NCI-H345 treated with DMSO at 0.1 percent for 48 hours (cell line): ENCODE measurements at regions not wholly inside any gene's neighbourhood (a gene's known extent, or its start where the extent isn't known, plus 50 kb on each side); places are given as distances from the start of the nearest gene placed in this dataset.

Experiments used
- DNase-seq: peaks from one replicate; lab custom pipeline; 2025; ENCODE audit not compliant: unreplicated experiment; lab: John Stamatoyannopoulos, UW

DNA sequence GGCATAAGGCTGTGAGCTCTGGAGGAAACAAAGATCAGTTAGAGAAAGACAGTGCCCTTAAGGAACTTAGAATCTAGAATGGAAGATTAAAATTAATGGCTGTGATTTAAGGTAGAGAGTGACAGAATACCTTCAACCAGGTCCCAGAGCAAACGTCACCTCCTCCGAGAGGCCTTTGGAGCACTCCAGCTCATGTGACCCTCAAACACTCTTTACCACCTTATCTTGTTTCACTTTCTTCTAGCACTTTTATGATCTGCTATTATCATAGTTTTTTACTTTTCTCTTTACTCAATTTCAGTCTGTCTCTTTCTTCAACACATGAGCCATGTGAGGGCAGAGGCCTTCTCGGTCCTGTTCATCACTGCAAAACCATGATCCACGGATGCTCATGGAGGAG is 187.0 kb downstream of the SMIM20 start:
- no peak for DNase-seq

DNA sequence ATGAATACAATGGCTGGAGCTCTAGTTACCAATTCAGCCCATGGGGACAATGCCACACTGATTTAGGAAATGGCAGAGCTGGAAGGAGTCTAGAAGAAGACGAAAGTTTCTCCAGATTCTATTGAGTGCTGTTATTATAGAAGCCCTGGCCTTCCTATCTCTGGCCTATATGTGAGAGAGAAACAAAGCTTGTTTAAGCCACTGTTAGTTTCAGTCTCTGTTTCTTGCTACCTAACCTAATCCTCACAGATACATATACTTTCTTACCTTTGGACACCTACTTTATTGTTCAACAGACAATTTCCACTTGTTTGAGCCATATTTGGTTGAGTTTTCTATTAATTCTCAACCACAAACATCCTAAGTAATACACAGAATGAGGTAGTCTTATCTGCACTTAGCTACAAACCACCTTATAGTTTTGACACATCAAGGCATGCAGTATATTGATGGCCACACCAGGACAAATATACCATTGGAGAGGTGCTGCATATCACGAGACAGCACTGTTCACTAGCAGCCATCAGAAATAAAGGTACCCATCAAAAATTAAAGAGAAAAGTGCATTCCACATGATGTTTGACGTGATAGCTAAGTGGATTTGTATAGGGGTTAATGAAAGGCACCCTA is 190.2 kb downstream of the SMIM20 start:
- no peak for DNase-seq

DNA sequence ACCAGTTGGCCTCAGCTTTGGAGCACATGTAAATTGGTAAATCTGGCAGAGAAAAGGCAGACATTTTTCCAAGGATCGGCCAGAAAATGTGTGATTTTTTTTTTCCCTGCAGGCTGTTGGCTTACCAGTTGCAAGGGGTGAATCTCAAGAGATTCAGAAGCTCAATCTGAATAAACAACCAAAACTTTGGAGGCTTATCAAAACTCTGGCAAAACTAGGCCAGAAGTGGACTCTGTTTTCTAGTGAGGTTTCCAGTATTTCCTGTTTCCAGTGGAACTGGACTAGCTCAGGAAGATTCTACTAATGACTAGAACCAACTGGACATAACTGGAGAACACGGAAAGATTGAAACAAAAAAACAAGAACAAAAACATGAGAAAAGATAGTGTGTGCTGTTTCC is 191.3 kb downstream of the SMIM20 start:
- DNase-seq: no peak

DNA sequence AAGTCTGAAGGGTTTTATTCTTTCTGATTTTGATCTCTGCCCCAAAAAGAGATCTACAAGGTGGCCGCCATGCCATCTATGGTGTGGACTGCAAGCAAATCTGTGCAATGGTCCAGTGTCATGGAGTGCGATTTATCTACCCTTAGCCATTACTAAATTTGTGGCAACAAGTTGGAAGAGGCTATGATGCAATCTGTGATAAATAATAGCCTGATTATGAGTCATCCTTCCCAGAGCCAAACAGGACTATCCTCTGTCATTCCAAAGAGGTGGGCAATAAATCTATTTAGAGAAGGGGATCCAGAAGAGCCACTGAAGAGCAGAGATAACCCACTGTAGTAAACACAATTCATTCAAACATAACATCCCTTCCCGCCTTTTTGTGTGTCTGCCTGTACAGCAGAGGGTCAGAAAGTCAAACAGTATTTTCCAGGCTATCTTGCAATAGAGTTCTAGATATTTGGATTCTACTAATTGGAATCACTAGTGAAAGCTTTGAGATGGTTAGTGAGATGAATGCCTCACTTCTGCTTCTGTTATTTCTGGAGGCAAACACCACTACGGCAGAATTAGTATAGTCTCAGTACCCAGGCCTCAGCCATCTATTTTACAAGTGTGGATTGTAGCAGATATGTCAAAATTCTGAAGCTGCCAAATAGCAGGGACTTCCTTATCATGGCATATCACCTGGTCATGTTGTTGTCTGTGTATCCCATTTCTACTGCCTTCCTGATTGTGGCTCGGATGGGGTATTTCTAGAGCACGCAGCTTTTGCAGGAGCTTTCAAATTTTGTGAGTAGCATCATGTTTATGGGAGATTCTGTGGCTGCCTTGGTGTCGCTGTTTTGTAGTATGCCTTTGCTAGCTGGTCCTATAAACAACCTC is 192.0 kb downstream of the SMIM20 start:
- no peak for DNase-seq

DNA sequence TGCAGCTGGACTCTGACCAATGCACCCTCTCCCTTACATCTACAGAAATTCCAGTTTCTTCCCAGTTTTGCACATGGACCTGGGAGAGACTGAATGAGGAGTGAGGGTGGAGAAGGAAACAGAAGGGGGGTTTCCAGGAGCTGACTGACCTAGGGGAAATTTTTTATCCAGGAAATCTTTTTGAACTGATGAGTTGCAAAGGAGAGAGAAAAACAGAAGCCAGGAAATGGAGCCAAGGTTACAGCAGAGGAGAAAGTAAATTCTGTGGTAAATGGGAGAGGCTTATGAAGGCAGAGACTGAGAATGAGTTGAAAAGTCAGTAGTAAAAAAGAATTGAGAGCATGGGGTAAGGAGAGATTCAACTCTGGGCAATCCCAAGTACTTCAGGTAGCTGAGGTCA is 192.8 kb downstream of the SMIM20 start:
- DNase-seq: no peak

DNA sequence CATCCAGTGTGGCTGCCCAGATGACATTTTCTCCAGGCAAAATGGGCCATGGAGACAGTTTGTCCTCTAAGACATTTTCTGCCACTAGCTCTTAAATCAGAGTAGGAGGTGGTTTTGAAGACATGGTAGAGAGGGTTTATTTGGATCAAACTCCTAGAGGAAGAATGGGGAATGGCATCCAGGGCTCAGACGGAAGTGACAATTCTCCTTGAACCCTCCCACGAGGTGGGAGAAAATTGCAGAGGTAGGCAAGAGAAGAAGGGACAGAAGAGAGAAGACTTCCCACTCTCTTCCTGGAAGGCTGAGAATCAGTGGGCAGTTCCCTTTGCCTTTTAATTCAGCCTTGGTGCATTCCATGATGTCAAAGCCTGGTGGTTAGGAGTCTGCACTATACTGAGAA is 194.0 kb downstream of the SMIM20 start:
- DNase-seq: no peak

DNA sequence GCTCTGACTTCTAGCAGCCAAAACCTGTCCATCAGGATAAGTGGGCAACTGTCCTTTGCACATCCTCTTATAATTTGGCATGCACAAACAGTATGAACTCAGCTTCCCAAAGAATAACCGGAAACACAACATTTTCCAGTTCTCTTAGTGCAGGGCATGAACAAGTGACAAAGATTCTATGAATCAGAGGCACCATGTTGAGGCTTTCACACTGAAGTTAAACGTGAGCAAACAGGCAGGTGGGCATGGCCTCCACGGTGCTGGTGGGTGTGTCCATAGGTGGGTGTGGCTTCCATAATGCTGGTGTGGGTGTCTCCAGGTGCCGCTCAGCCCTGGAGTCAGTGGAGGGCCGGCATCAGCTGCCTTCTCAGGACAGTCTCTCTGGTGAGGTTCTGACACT is 196.5 kb downstream of the SMIM20 start:
- DNase-seq: no peak

DNA sequence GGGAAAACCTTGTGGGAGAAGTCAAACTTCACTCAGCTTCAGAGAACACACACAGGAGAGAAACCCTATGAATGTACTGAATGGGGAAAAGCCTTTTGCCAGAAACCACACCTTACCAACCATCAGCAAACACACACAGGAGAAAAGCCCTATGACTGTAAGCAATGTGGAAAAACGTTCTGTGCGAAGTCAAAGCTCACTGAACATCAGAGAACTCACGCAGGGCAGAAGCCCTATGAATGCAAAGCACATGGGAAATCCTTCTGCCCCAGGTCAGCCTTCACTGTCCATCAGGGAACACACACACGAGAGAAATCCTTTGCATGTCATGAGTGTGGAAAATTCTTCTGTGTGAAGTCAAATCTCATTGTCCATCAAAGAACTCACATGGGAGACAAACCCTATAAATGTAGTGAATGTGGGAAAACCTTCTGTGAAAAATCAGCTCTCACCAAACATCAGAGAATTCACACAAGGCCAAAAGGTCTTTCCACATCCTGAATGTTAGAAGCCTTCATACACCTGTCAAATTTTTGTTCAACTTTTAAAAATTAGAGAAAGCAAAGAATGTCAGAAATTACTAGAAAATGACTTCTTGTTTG is 199.4 kb downstream of the SMIM20 start:
- DNase-seq: no peak

DNA sequence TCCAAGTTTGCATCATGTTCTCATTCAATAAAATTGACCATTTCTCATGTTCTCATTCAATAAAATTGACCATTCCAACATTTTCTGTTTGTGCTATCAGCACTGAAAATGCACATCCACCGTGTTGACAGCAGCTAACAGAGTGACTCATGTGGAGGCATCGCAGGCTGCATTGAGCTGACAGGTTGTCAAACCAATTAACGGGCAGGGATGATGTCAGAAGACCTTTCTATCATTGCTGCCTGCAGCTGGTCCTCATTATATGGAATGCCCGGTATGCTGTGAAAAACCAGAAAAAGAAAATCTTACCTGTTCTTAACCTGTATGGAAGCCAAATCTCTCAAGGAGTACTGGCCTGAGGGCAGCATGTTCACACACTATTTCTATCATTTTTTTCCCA is 202.0 kb downstream of the SMIM20 start:
- no peak for DNase-seq

DNA sequence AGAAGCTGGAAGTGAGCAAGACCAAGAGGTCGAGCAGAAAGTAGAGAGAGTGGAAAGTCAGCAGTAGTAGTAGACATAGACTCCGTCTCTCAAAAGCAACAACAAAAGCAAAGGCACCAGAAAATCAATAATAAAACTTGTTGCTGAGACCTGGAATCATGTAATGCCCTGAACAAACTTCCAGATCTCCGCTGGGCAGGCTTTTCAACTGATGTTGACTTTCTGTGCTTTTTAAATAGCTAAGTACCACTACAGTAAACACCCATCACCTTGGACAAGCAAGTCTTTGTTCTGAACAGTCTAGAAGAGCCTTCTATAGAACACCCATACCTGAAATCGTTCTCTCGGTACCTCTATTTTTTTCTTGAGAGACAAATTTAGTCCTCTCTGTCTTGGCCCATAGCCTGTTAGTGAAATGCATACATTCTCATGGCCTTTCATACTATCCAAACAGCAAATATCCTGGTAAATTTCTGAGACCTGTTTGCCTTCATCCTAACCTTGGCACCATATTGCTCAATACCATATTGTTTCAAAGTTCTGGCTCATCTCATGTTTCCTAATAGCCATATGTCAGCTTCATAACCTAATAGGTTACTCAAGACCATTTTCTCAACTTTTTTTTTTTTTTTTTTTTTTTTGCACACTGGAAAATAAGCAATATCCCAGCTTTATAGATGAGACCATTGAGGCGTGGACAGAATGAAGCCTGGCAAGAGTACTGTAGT is 200.6 kb upstream of the RBPJ start:
- peak; percentile 13 for DNase-seq

DNA sequence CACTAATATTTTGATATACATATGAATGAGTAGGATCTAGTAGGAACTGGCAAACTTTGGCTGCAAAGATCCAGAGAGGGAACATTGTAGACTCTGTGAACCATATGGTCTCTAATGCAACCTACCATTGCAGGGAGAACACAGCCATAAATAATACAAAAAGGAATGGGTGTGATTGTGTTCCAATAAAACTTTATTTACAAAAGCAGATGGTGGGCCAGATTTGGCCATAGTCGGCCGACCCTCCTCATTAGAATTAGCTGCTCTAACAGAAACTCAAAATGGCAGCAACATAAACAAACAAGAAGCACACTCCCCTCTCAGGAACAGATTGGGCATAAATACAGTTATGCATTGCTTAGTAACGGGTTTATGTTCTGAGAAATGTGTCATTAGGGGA is 198.1 kb upstream of the RBPJ start:
- no peak for DNase-seq

DNA sequence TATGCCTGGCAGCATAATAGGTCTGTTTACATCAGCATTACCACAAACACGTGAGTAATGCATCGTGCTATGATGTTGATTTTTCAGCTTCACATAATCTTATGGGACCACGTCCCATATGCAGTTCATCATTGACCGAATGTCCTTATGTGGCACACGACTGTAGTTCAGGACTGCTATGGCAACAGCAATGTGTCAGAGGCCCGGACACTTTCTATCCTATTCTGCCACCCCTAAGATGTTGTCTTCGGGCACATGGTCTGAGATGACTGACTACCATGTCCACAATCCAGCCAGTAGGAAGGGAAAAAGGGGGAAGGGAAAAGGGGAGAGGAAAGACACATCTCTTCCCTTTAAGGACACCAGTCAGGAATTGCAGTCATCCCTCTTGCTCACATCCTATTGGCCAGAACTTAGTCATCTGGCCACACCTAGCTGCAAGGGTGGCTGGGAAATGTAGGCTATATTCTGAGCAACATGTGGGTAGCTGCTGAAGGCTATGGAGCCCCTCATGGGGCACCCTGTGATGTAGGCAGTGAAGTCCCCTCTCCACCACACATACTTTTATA is 196.0 kb upstream of the RBPJ start:
- no peak for DNase-seq

DNA sequence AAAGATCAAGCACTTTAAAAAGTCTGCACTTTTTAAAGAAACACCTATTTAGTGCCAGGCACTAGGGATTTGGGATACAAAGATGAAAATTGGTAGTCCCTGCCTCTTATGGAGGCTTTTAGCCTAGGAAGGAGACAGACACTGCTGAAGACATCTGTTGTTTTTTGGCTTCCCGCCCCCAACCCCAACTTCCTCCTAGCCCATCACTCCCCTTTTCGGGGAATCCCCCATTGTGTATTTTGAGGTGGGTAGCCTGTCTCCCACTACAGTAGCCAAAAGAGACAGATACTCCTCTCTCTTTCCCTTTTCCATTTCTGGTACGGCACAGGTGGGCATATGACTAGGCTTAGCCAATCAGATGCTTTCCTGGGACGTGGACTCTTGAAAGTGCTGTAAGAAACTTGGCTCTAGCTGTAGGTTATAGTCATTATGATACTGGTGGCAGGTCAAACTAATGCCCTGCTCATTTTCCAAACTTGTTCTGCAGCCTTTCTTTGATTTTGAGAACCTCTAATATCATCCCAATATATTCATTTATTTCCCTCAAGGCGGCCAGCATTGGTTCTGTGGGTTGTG is 194.6 kb upstream of the RBPJ start:
- DNase-seq: no peak

DNA sequence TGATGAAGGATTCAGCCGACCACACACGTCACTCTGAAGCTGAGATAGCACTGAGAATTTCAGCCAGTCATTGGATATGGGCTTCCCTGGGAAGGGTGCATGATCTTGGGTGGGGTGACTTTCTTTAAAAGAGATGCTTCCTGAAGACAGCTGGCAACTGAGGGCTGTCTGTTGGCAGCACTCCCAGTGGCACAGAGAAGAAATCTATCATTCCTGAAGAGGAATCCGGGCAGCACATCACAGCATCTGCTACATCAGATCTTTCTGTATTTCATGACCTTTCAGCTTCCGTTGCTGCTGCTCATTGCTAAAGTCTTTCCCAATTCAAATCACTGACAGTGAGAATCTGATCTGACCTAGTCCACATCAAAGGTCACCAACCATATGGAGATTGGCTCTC is 193.8 kb upstream of the RBPJ start:
- no peak for DNase-seq

DNA sequence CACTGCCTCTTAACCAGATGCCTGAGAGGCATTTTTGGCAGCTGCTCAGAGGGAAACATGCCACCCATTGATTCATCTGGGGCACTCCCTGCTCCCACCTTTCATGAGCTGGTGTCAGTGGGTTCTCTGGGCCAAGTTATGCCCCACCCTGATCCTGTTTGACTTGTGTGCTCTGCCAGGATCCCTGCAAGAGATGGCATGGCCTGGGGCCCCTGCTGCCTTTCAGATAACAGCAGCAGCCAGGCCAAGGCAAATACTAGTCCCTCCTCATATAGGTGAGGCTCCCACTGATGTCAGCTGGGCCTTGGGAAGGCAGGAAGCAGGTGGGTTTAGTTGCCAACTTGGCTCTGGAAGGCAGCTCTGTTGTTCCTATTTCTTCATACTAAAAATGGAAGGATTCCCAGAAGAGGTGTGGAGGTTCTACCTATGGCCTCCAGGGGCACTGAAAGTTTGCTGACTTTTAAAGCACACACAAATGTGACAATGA is 192.9 kb upstream of the RBPJ start:
- DNase-seq: no peak

DNA sequence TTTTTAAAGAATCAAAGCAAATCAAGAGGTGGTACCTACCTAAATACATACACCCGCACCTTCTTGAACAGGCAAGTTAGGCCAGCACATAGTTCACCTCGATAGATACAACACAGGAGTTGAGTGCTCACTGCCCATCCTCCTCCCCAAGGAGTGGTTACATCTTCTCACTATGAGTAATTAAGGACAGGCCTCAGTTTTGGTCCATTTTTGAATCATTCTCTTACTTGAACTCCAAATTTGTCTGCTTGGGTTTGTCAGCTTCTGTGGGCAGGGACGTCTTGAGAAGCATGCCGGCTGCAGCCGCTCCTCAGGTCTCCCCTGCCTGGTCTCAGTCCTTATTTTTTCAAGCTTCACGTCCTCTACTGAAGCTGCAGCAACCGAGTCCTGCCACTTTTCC is 190.6 kb upstream of the RBPJ start:
- no peak for DNase-seq

DNA sequence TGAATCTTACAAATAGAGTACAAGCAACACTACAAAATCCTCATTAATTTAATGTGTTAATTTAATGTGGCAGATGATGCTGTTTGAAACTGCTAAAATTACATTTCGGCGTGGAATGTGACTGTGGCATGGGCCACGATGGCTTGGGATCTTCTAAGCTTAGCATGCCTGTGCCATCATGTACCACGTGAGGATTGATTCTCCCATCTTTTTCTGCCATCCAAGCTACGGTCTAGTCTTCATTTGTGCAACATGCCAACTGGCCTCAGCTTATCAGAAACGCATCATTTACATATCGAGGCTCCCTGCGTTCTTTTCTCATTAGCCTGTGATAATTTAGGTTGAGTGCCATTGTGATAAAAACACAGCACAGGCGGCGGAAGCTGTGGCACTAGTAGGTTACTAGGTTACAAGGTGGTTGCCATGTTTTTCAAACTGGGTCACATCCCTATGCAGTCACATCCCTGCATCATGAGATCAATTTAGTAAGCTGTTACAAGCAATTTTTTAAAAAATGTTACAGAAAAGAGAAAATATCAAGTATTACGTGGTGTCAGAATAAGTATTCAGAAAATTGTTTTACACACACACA is 189.9 kb upstream of the RBPJ start:
- DNase-seq: no peak

DNA sequence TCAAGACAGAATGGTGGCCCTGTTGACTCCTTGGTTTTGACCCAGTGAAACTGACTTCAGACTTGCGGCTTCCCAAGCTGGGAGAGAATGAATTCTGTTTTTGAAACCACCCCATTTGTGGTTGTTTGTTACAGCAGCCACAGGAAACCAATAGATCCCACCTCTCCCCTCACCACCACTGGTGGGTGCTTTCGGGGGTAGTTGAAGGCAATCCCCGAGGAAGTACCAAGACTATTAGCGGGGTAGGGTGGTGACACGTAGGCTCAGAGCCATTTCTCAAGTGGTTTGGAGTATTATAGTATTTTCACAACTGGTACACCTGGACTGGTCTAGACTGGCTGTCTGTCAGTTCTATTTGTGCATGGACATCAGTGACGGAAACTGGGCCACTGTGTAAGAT is 189.1 kb upstream of the RBPJ start:
- DNase-seq: no peak

DNA sequence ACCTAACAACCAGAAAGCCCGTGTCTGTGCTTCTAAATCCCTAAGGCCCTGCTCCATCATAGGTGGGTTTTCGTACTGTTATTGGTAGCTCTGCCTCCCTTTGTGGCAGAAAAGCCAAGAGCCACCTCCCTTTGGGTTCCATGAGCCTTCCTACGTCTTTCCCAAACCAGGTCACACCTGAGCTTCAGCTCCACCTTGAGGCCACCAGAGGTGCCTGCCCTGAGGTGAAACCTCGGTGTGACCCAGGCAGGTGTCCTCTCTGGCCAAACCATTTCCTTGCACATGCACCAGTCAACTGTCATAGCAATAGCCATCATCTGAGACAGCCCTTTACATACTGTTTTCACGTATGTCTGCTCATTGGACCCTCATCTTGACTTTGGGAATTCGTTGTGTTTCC is 188.0 kb upstream of the RBPJ start:
- DNase-seq: no peak

DNA sequence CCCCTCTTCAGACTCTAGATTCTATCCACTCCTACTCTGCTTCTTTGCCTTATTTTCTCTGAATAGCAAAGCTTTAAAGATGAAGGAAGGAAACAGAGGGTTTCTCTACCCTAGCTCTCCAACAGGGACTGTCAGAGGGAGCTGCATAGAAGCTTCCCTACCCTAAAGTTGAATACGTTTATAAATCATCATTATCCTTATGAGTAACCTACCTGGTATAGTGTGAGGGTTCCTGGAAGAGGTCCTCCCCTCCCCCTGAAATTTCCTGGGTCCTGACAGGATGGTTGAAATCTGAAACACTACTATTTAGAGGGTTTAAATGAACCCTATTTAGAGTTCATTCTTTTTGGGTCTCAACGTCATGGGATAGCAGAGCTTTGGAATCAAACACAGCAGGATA is 187.0 kb upstream of the RBPJ start:
- DNase-seq: no peak
